KMS-11 (cell line): ENCODE measurements at regions not wholly inside any gene's neighbourhood (a gene's known extent, or its start where the extent isn't known, plus 50 kb on each side); places are given as distances from the start of the nearest gene placed in this dataset.

Experiments used
- H2AFZ ChIP-seq: fragments of 200-600 bp; sonication (generic); 2 replicates; pipeline ENCODE4 v1.6.1; 2016; ENCODE audit warnings: antibody characterized with exemption, mixed run types, low read depth
- H3K27ac ChIP-seq: fragments of 200-600 bp; sonication (generic); 2 replicates; pipeline ENCODE4 v1.6.1; 2016; ENCODE audit warnings: mild to moderate bottlenecking, mixed run types
- H3K27me3 ChIP-seq: fragments of 200-600 bp; sonication (generic); 2 replicates; pipeline ENCODE4 v1.6.1; 2017; ENCODE audit warnings: mild to moderate bottlenecking, low read depth, mixed run types, moderate library complexity; ENCODE audit not compliant: insufficient read depth
- H3K36me3 ChIP-seq: fragments of 200-600 bp; sonication (generic); 2 replicates; pipeline ENCODE4 v1.6.1; 2017; ENCODE audit warnings: mild to moderate bottlenecking, mixed run types; ENCODE audit not compliant: insufficient read depth
- H3K4me1 ChIP-seq: fragments of 200-600 bp; sonication (generic); 2 replicates; pipeline ENCODE4 v1.6.1; 2016; ENCODE audit warnings: mild to moderate bottlenecking, low read depth, mixed run types; ENCODE audit not compliant: poor library complexity, severe bottlenecking
- H3K4me2 ChIP-seq: fragments of 200-600 bp; sonication (generic); 2 replicates; pipeline ENCODE4 v1.7.0; 2016; ENCODE audit warnings: mild to moderate bottlenecking, mixed run types
- H3K4me3 ChIP-seq: fragments of 200-600 bp; sonication (generic); IDR thresholded peaks from 2 replicates; pipeline ENCODE4 v1.6.1; 2017; ENCODE audit warnings: low read depth, low read length, mixed read lengths; ENCODE audit not compliant: insufficient read depth
- H3K79me2 ChIP-seq: fragments of 200-600 bp; sonication (generic); 2 replicates; pipeline ENCODE4 v1.6.1; 2016; ENCODE audit warnings: low read depth, mixed run types; ENCODE audit not compliant: insufficient read depth
- H3K9ac ChIP-seq: fragments of 200-600 bp; sonication (generic); 2 replicates; pipeline ENCODE4 v1.6.1; 2016; ENCODE audit warnings: mild to moderate bottlenecking, mixed run types
- H4K20me1 ChIP-seq: fragments of 200-600 bp; sonication (generic); 2 replicates; pipeline ENCODE4 v1.6.1; 2016; ENCODE audit warnings: mild to moderate bottlenecking, mixed run types; ENCODE audit not compliant: insufficient read depth
- CTCF ChIP-seq: fragments of 200-600 bp; sonication (generic); conservative IDR thresholded peaks from 2 replicates; pipeline ENCODE4 v1.6.1; 2017; ENCODE audit warnings: low read depth, mild to moderate bottlenecking, antibody characterized with exemption, low read length, moderate library complexity, mixed read lengths

GRCh38 chr9:119036969-119037368 lies 332.3 kb downstream of the BRINP1 start:
- Histone ChIP-seq H4K20me1 (no peaks in the 10 kb centered on the region), H3K9ac (no peak overlapping the region), H3K27ac (no peak overlapping the region), H3K4me3 (no peak overlapping the region), H3K4me2 (no peak overlapping the region), H3K4me1 (no peaks in the 10 kb centered on the region), H3K27me3 (no peaks in the 10 kb centered on the region), H2AFZ (no peak overlapping the region), H3K36me3 (no peaks in the 10 kb centered on the region), H3K79me2 (no peaks in the 10 kb centered on the region)
- TF ChIP-seq CTCF: no peak

- no peak for TF ChIP-seq CTCF
- H3K9ac ChIP-seq: no peak overlapping the region
Observed at GRCh38 chr9:119043996-119044395, 325.2 kb downstream of the BRINP1 start.

DNA sequence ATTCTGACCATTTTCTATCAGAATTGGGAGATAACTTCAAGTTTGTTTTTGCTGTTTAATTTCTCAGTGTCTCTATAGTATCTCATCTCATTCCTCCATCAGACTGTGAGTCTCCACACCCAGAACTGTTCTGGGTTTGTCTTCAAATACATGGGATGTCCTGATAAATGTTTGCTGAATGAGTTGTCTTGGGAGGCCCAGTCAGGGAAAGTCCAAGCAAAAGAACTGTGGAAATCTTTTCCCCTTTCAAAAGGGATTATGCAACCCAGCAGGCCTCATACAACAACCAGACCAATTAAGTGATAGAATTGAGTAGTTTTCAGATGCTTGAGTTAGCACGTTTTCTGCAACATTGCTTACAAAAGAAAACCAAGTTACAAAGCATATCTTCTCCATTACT lies 324.4 kb downstream of the BRINP1 start:
- no peaks in the 10 kb centered on the region for H4K20me1 ChIP-seq
- no peaks in the 10 kb centered on the region for H3K4me1 ChIP-seq
- H3K4me2 ChIP-seq: no peak overlapping the region
- H3K79me2 ChIP-seq: no peaks in the 10 kb centered on the region
- H3K4me3 ChIP-seq: no peak overlapping the region
- no peaks in the 10 kb centered on the region for H3K27me3 ChIP-seq
- H3K27ac ChIP-seq: no peak overlapping the region
- H3K36me3 ChIP-seq: no peaks in the 10 kb centered on the region
- H3K9ac ChIP-seq: no peak overlapping the region
- no peak overlapping the region for H2AFZ ChIP-seq
- no peak for TF ChIP-seq CTCF

More at GRCh38 chr9:119043996-119044395, 325.2 kb downstream of the BRINP1 start:
- Histone ChIP-seq H3K36me3 (no peaks in the 10 kb centered on the region), H3K27ac (no peak overlapping the region), H3K4me1 (no peaks in the 10 kb centered on the region), H3K4me2 (no peak overlapping the region), H3K79me2 (no peaks in the 10 kb centered on the region), H4K20me1 (no peaks in the 10 kb centered on the region), H2AFZ (no peak overlapping the region), H3K4me3 (no peak overlapping the region), H3K27me3 (no peaks in the 10 kb centered on the region)

DNA sequence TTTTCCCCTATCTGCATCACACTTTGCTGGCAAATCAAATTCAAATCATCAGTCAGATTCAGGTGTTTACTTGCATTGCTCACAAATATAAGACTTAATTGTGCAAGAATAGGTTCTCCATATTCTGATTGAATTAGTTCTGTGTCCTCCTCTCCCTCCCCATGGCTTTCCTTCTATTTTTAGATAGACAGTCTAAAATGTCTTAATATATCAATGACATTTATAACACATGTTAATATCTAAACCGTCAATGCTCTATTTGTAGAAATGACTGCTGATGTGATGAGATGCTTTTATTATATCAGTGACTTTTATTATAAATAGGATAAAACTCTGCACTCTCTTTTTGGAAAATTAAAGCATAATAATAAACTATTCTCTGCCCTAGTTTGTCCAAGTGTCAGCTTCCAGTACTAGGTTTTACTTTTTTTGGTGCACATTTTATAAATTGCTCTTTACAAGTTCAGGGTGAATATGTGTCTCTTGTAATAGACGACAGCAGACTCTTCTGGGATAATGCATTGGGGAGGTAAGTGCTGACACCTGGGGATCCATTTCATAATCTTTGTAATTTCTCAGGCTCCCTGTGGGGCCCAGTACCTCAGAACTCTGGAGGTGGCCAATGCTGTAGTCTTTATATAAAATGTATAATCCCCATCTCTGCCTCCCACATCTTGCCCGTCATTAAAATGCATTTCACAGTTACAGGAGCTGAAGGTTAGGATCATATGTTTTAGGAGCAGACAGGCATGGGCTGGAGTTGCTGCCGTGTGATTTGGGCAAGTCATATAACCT lies 321.5 kb downstream of the BRINP1 start:
- H3K36me3 ChIP-seq: no peaks in the 10 kb centered on the region
- no peak for TF ChIP-seq CTCF
- H3K27me3 ChIP-seq: no peaks in the 10 kb centered on the region
- H3K9ac ChIP-seq: no peak overlapping the region
- H4K20me1 ChIP-seq: no peaks in the 10 kb centered on the region
- H3K4me2 ChIP-seq: no peak overlapping the region
- no peak overlapping the region for H3K27ac ChIP-seq
- no peak overlapping the region for H3K4me3 ChIP-seq
- no peak overlapping the region for H2AFZ ChIP-seq
- H3K79me2 ChIP-seq: no peaks in the 10 kb centered on the region
- H3K4me1 ChIP-seq: no peaks in the 10 kb centered on the region
